Right atrium auricular region (tissue), 2 donors: ENCODE measurements at regions not wholly inside any gene's neighbourhood (a gene's known extent, or its start where the extent isn't known, plus 50 kb on each side); places are given as distances from the start of the nearest gene placed in this dataset.

ENCODE experiments used
- DNase-seq: peaks from one replicate; pipeline ENCODE4 v3.0.0-alpha.2; 2019; ENCODE audit warnings: low spot score
- H3K27ac ChIP-seq, 2 donors: fragments of 200-600 bp; sonication (generic); 1 replicate in 1 of 2; 2 replicates in 1 of 2; pipeline ENCODE4 v1.5.1; 2016 to 2019
- H3K27me3 ChIP-seq, 2 donors: fragments of 200-600 bp; sonication (generic); one replicate each; pipeline versions ENCODE4 v1.5.1 to v1.6.0; 2017 to 2019
- H3K36me3 ChIP-seq: fragments of 200-600 bp; sonication (generic); one replicate; pipeline ENCODE4 v1.5.1; 2016
- H3K4me1 ChIP-seq, 2 donors: fragments of 200-600 bp; sonication (generic); one replicate each; pipeline versions ENCODE4 v1.5.1 to v1.6.0; 2017 to 2019
- H3K4me3 ChIP-seq, 2 donors: fragments of 200-600 bp; sonication (generic); 1 replicate in 1 of 2; 2 replicates in 1 of 2; pipeline ENCODE4 v1.5.1; 2017 to 2019; ENCODE audit warnings: mild to moderate bottlenecking in 1 of 2, moderate library complexity in 1 of 2
- H3K9me3 ChIP-seq, 2 donors: fragments of 200-600 bp; sonication (generic); one replicate each; pipeline ENCODE4 v1.5.1; 2019
- TF ChIP-seq, protein P1 (sequence below), 2 donors: fragments of 200-600 bp; sonication (generic); IDR thresholded peaks; one replicate each; pipeline ENCODE4 v1.5.1; 2019; ENCODE audit warnings: antibody characterized with exemption in 2 of 2

DNA sequence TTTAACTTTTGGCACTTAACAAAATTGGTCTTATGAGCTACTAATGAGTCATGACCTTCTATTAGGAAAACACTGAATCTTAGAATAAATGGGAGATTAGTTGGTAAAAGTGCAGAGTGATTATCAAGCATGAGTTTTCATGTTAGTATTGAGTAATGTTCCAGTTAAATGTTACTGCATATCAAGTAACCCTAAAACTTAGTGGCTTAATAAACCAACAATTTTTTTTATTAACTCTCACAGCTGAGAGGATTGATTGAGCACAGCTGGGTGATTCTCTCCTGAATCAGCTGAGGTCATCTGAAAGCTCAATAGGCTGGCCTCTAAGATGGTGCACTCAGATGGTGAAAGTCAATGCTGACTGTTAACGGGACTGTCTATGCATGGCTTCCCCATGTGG is 248.6 kb downstream of the BCL11B start:
- H3K36me3 ChIP-seq = no peaks in the 10 kb centered on the region
- no peak overlapping the region for H3K27ac ChIP-seq
- H3K4me3 ChIP-seq = no peak overlapping the region
- DNase-seq = no peak
- H3K9me3 ChIP-seq = peaks cover 0 to 7% of the 10 kb centered on the region in 2 donors
- TF ChIP-seq, protein P1, sequence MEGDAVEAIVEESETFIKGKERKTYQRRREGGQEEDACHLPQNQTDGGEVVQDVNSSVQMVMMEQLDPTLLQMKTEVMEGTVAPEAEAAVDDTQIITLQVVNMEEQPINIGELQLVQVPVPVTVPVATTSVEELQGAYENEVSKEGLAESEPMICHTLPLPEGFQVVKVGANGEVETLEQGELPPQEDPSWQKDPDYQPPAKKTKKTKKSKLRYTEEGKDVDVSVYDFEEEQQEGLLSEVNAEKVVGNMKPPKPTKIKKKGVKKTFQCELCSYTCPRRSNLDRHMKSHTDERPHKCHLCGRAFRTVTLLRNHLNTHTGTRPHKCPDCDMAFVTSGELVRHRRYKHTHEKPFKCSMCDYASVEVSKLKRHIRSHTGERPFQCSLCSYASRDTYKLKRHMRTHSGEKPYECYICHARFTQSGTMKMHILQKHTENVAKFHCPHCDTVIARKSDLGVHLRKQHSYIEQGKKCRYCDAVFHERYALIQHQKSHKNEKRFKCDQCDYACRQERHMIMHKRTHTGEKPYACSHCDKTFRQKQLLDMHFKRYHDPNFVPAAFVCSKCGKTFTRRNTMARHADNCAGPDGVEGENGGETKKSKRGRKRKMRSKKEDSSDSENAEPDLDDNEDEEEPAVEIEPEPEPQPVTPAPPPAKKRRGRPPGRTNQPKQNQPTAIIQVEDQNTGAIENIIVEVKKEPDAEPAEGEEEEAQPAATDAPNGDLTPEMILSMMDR (IDR thresholded peaks at IDR 0.05) = no peak
- H3K4me1 ChIP-seq = no peaks in the 10 kb centered on the region
- H3K27me3 ChIP-seq = no peaks in the 10 kb centered on the region

DNA sequence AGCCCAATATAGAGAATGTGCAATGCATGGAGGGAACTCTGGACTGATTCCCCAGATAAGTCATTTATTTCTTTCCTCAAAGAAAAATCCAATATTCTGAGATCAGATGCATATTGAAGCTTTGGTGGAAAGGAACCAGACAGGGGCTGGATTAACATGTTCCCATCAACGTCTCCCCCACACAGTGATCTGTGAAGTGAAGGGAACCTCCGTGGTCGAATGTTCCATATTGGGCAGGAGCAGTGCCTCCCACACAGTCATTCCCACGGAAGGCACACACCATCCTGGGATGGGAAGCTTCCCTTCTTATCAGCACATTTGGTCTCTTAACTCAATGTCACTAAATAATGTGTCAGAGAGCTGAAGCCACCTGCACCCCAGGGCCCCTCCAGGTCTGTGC is 247.1 kb downstream of the BCL11B start:
- H3K4me3 ChIP-seq = no peak overlapping the region
- DNase-seq = no peak
- H3K27ac ChIP-seq = no peak overlapping the region
- TF ChIP-seq, protein P1 (IDR thresholded peaks at IDR 0.05) = no peak
- H3K36me3 ChIP-seq = no peaks in the 10 kb centered on the region
- H3K9me3 ChIP-seq = peaks cover 0 to 7% of the 10 kb centered on the region in 2 donors
- H3K27me3 ChIP-seq = no peaks in the 10 kb centered on the region
- H3K4me1 ChIP-seq = no peaks in the 10 kb centered on the region

DNA sequence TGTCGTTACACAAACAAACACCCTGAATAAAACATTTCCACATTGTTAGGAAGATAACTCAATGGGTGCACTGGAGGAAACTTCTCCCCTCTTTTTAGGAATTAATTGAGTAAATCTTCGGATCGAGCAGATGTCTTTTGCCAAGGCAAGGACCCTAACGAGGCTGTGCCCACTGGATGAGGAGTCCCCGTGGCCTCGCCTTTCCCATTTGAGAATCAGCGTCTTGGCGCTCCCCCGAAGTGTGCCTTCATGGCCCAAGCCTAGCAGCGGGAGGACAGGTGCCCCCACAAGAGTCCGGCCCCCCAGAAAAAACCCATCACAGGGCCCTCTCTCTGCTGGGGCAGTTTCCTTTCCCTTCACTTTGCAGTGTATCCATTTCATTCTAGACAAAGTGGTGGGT is 246.6 kb downstream of the BCL11B start:
- Histone ChIP-seq H3K27me3 (no peaks in the 10 kb centered on the region), H3K36me3 (no peaks in the 10 kb centered on the region), H3K4me3 (no peak overlapping the region), H3K27ac (no peak overlapping the region), H3K9me3 (peaks cover 0 to 7% of the 10 kb centered on the region in 2 donors), H3K4me1 (no peaks in the 10 kb centered on the region)
- DNase-seq = no peak
- TF ChIP-seq, protein P1 (IDR thresholded peaks at IDR 0.05) = no peak

DNA sequence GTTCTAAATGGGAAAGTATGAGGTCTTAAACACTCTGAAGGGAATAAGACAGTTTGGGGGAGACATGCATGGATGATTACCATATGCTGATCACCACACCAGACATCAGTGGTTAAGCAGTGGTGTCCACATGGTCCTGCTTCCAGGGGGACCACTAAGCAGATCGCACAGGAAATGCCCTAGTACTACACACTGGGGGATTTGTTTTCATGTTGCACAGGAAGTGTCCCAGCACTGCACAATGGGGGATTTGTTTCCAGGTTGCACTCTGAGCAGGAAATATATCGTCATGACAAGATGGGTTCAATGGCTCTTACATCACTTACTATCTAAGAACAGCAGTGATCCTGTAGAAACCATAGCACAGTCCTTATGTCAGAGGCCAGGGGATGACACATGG is 245.5 kb downstream of the BCL11B start:
- TF ChIP-seq, protein P1 (IDR thresholded peaks at IDR 0.05) = no peak
- H3K4me1 ChIP-seq = no peaks in the 10 kb centered on the region
- no peak overlapping the region for H3K27ac ChIP-seq
- DNase-seq = no peak
- peaks cover 0 to 7% of the 10 kb centered on the region in 2 donors for H3K9me3 ChIP-seq
- H3K36me3 ChIP-seq = no peaks in the 10 kb centered on the region
- H3K27me3 ChIP-seq = no peaks in the 10 kb centered on the region
- no peak overlapping the region for H3K4me3 ChIP-seq

DNA sequence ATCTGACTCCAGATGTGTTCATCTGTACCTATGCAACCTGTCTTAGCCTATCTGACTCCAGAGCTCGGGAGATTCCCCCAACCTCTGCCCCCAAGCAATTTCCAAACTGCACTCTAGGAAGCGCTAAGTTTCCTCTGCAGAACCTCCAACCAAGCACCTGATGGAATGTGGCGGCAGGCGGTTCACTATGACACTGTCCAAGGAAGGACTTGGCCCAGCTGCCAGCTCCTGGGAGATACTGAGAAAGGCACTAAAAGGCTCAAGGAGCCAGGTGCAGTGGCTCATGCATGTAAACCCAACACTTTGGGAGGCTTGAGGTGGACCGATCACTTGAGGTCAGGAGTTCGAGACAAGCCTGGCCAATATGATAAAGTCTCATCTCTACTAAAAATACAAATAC is 244.0 kb downstream of the BCL11B start:
- Histone ChIP-seq H3K4me1 (no peaks in the 10 kb centered on the region), H3K9me3 (no peaks in the 10 kb centered on the region), H3K27ac (no peak overlapping the region), H3K27me3 (no peaks in the 10 kb centered on the region), H3K36me3 (no peaks in the 10 kb centered on the region), H3K4me3 (no peak overlapping the region)
- TF ChIP-seq, protein P1 (IDR thresholded peaks at IDR 0.05) = no peak
- DNase-seq = no peak

DNA sequence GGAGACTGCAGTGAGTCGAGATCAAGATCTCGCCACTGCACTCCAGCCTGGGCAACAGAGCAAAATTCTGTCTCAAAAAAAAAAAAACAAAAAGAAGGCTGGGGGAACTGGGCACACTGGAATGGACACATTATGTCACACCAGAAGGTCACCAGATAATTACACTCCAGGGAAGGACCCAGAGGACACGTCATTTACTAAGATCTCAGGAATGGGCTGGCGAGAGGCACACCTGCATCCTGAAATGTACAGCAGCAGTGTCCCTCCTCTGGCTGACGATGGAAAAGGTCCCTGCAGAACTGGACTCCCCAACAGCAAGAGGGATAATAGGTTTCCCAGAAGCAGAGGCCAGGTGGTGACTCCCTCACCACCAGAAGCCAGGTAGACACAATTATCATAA is 243.5 kb downstream of the BCL11B start:
- no peaks in the 10 kb centered on the region for H3K9me3 ChIP-seq
- H3K4me1 ChIP-seq = no peaks in the 10 kb centered on the region
- H3K27ac ChIP-seq = no peak overlapping the region
- TF ChIP-seq, protein P1 (IDR thresholded peaks at IDR 0.05) = no peak
- H3K27me3 ChIP-seq = no peaks in the 10 kb centered on the region
- no peaks in the 10 kb centered on the region for H3K36me3 ChIP-seq
- DNase-seq = no peak
- H3K4me3 ChIP-seq = no peak overlapping the region
